GM12873 (cell line): ENCODE measurements at regions not wholly inside any gene's neighbourhood (a gene's known extent, or its start where the extent isn't known, plus 50 kb on each side); places are given as distances from the start of the nearest gene placed in this dataset.

Source experiments
- CTCF ChIP-seq: IDR thresholded peaks from 2 replicates; pipeline ENCODE4 v1.5.1; 2012; ENCODE audit warnings: low read depth, mild to moderate bottlenecking, moderate library complexity, low read length, control low read depth; ENCODE audit not compliant: insufficient read depth; ENCODE audit errors: missing control alignments

GRCh38 chr4:137635108-137635507 lies 102.8 kb upstream of the PCDH18 start:
- no peak for TF ChIP-seq CTCF

GRCh38 chr4:137632842-137633241 lies 100.5 kb upstream of the PCDH18 start:
- TF ChIP-seq CTCF, result no peak

- no peak for TF ChIP-seq CTCF
Observed at GRCh38 chr4:137631605-137632004, 99.3 kb upstream of the PCDH18 start.

GRCh38 chr4:137630252-137630651 lies 98.0 kb upstream of the PCDH18 start:
- TF ChIP-seq CTCF, result no peak

GRCh38 chr4:137627739-137628460 lies 95.6 kb upstream of the PCDH18 start:
- TF ChIP-seq CTCF, result no peak

- TF ChIP-seq CTCF, result no peak
Observed at GRCh38 chr4:137626942-137627738, 94.8 kb upstream of the PCDH18 start.

GRCh38 chr4:137623013-137623412 lies 90.7 kb upstream of the PCDH18 start:
- TF ChIP-seq CTCF, result no peak
